ENCODE measurements at regions not wholly inside any gene's neighbourhood (a gene's known extent, or its start where the extent isn't known, plus 50 kb on each side); places are given as distances from the start of the nearest gene placed in this dataset.

DNA sequence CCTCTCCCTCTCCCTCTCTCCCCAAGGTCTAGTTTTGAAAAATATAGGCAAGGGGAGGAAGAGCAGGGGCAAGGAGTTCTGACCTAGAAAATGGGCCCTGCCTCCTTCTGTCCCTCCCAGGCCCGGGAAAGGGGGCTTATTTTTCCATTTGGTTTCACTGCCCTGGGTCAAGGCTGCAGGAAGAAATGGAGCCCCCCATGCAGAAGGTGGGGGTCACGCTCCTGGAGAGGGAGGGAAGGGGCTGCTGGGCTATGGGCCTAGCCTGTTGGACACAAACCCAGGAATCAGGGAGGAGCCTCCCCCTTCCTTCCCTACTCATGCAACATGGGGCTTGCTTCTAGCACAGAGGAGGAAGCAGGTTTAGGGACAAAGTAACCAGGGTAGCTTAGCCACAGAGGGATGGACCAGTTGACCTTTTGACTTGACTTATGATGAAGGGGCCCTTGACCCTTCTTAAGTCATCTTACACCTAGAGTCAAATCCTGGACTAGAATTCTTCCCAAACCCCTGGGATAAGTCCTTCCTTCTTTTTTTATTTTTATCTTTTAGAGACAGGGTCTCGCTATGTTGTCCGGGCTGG, 70.4 kb upstream of the SSBP3 start:
- Histone ChIP-seq H3K27me3 (ENCODE audit: control insufficient read depth, insufficient read depth, low read length) (no peaks in the 10 kb centered on the region), H3K9ac (ENCODE audit: low read length in 3 of 3) (no peak overlapping the region), H3K9me3 (ENCODE audit: control insufficient read depth in 2 of 3, insufficient read depth in 1 of 3, low read length in 3 of 3) (peaks cover 0 to 2% (median 0%) of the 10 kb centered on the region in 3 donors), H3K27ac (ENCODE audit: low read depth in 2 of 2, low read length in 2 of 2) (no peak overlapping the region), H3K4me3 (ENCODE audit: low read length in 3 of 3) (no peak overlapping the region), H3K4me1 (ENCODE audit: control insufficient read depth in 2 of 3, insufficient read depth in 2 of 3, low read depth in 1 of 3, low read length in 3 of 3) (peaks cover 5 to 17% (median 8%) of the 10 kb centered on the region in 3 donors), H3K36me3 (ENCODE audit: control insufficient read depth in 2 of 3, insufficient read depth in 3 of 3, low read length in 3 of 3) (no peaks in the 10 kb centered on the region)
- no peak for FAIRE-seq
- intact Hi-C loops (cut with DNase I), result no loop called here
- DNase-seq, result no peak
- TF ChIP-seq, protein P1, sequence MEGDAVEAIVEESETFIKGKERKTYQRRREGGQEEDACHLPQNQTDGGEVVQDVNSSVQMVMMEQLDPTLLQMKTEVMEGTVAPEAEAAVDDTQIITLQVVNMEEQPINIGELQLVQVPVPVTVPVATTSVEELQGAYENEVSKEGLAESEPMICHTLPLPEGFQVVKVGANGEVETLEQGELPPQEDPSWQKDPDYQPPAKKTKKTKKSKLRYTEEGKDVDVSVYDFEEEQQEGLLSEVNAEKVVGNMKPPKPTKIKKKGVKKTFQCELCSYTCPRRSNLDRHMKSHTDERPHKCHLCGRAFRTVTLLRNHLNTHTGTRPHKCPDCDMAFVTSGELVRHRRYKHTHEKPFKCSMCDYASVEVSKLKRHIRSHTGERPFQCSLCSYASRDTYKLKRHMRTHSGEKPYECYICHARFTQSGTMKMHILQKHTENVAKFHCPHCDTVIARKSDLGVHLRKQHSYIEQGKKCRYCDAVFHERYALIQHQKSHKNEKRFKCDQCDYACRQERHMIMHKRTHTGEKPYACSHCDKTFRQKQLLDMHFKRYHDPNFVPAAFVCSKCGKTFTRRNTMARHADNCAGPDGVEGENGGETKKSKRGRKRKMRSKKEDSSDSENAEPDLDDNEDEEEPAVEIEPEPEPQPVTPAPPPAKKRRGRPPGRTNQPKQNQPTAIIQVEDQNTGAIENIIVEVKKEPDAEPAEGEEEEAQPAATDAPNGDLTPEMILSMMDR (IDR thresholded peaks at IDR 0.05; ENCODE audit: borderline replicate concordance, extremely low read depth, insufficient read depth), result no peak

DNA sequence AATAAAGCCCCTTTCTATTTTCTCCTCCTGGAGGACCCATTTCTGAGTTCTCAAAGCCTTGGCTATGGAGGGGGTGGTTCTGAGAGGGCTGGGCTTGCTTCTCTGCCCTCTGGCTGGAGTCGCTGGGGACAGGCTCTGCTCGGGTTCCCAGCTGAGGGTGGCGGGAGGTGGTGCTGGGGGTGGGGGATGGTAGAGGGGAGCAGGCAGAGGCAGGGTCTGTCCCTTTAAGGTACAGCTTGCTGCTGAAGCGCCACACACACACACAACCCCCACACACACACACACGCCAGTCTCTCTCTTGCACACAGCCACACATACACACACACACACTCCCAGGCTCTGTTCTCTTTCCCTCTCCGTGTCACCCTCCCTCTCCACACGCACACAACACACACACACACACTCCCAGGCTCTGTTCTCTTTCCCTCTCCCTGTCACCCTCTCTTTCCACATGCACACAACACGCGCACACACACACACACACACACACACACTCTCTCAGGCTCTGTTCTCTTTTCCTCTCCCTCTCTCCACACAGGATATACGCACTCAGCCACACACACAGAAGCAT, 69.8 kb upstream of the SSBP3 start:
- intact Hi-C loops (cut with DNase I), result no loop called here
- no peak overlapping the region for H3K9ac ChIP-seq (ENCODE audit: low read length in 3 of 3)

DNA sequence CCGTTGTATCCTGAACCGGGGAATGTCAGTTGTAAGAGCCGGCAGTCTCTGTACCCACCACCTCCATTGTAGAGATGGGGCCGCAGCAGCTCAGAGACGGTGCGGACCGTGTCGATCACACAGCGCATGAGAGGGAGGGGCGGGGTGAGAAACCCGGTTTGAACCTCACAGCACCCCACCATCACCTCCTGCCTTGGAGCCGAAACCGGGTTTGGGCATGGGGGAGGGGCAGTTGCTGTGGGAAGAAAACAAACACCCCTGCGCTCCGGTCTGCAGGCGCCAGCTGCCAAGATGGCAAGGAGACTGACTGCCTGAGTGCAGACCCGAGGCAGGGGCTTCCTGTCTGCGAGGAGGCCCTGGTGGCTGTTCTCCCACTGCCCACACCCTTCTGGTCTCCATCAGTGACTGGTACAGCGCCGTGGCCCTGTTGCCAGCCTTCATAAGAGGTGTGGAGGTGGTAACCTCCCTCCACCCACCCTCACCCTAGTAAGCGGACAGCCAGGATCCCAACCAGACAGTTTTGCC, 69.2 kb upstream of the SSBP3 start:
- H3K4me3 ChIP-seq (ENCODE audit: low read length in 3 of 3), result peak overlapping the region in 1 of 3 donors; percentile 21

More for the DNA sequence above, 69.8 kb upstream of the SSBP3 start:
- TF ChIP-seq, protein P1 (IDR thresholded peaks at IDR 0.05; ENCODE audit: borderline replicate concordance, extremely low read depth, insufficient read depth), result no peak
- Histone ChIP-seq H3K4me1 (ENCODE audit: control insufficient read depth in 2 of 3, insufficient read depth in 2 of 3, low read depth in 1 of 3, low read length in 3 of 3) (peaks cover 5 to 17% (median 5%) of the 10 kb centered on the region in 3 donors), H3K9me3 (ENCODE audit: control insufficient read depth in 2 of 3, insufficient read depth in 1 of 3, low read length in 3 of 3) (peaks cover 0 to 2% (median 0%) of the 10 kb centered on the region in 3 donors), H3K27me3 (ENCODE audit: control insufficient read depth, insufficient read depth, low read length) (no peaks in the 10 kb centered on the region), H3K27ac (ENCODE audit: low read depth in 2 of 2, low read length in 2 of 2) (no peak overlapping the region), H3K36me3 (ENCODE audit: control insufficient read depth in 2 of 3, insufficient read depth in 3 of 3, low read length in 3 of 3) (no peaks in the 10 kb centered on the region), H3K4me3 (ENCODE audit: low read length in 3 of 3) (no peak overlapping the region)
- no peak for FAIRE-seq
- DNase-seq, result peak in 4 of 5 donors; percentile 79 to 89 (median 84)

More for the DNA sequence above, 69.2 kb upstream of the SSBP3 start:
- TF ChIP-seq, protein P1 (IDR thresholded peaks at IDR 0.05; ENCODE audit: borderline replicate concordance, extremely low read depth, insufficient read depth), result no peak
- Histone ChIP-seq H3K27me3 (ENCODE audit: control insufficient read depth, insufficient read depth, low read length) (no peaks in the 10 kb centered on the region), H3K4me1 (ENCODE audit: control insufficient read depth in 2 of 3, insufficient read depth in 2 of 3, low read depth in 1 of 3, low read length in 3 of 3) (peaks cover 4 to 17% (median 5%) of the 10 kb centered on the region in 3 donors), H3K9ac (ENCODE audit: low read length in 3 of 3) (no peak overlapping the region), H3K27ac (ENCODE audit: low read depth in 2 of 2, low read length in 2 of 2) (no peak overlapping the region), H3K9me3 (ENCODE audit: control insufficient read depth in 2 of 3, insufficient read depth in 1 of 3, low read length in 3 of 3) (peaks cover 0 to 2% (median 0%) of the 10 kb centered on the region in 3 donors), H3K36me3 (ENCODE audit: control insufficient read depth in 2 of 3, insufficient read depth in 3 of 3, low read length in 3 of 3) (no peaks in the 10 kb centered on the region)
- DNase-seq (peak in 4 of 5 donors; percentile 80 to 88 (median 82)), FAIRE-seq (no peak)
- intact Hi-C loops (cut with DNase I), result no loop called here

Data from kidney (tissue), 13 donors.